H9 (cell line): ENCODE measurements at regions not wholly inside any gene's neighbourhood (a gene's known extent, or its start where the extent isn't known, plus 50 kb on each side); places are given as distances from the start of the nearest gene placed in this dataset.

Experiments used
- DNase-seq: peaks from one replicate; pipeline ENCODE4 v3.0.0-alpha.2; 2017
- H2AFZ ChIP-seq: one replicate; pipeline ENCODE4 v1.6.1; 2013; ENCODE audit warnings: mild to moderate bottlenecking, low read length, control low read depth, moderate library complexity
- H2AK5ac ChIP-seq: 2 replicates; pipeline ENCODE4 v1.6.1; 2013; ENCODE audit warnings: low read length, control low read depth, mixed read lengths; ENCODE audit not compliant: insufficient read length
- H2BK120ac ChIP-seq: one replicate; pipeline ENCODE4 v1.6.1; 2013; ENCODE audit warnings: low read depth, mild to moderate bottlenecking, low read length, control low read depth, inconsistent platforms; ENCODE audit not compliant: poor library complexity, severe bottlenecking
- H2BK12ac ChIP-seq: 2 replicates; pipeline ENCODE4 v1.6.1; 2013; ENCODE audit warnings: low read length, control low read depth, mixed read lengths, low read depth; ENCODE audit not compliant: insufficient read length
- H2BK15ac ChIP-seq: 2 replicates; pipeline ENCODE4 v1.6.1; 2013; ENCODE audit warnings: low read depth, low read length, control low read depth
- H2BK20ac ChIP-seq: one replicate; pipeline ENCODE4 v1.6.1; 2013; ENCODE audit warnings: low read depth, mild to moderate bottlenecking, low read length, control low read depth, inconsistent platforms; ENCODE audit not compliant: poor library complexity, severe bottlenecking
- H2BK5ac ChIP-seq: 2 replicates; pipeline ENCODE4 v1.6.1; 2013; ENCODE audit warnings: low read length, control low read depth, mixed read lengths; ENCODE audit not compliant: insufficient read length
- H3K14ac ChIP-seq: 2 replicates; pipeline ENCODE4 v1.6.1; 2013; ENCODE audit warnings: low read length, control low read depth; ENCODE audit not compliant: insufficient read depth
- H3K18ac ChIP-seq: 2 replicates; pipeline ENCODE4 v1.6.1; 2013; ENCODE audit warnings: low read depth, mild to moderate bottlenecking, mixed read lengths, low read length, control low read depth; ENCODE audit not compliant: insufficient read length
- H3K23ac ChIP-seq: 2 replicates; pipeline ENCODE4 v1.6.1; 2013; ENCODE audit warnings: low read length, control low read depth, mixed read lengths, low read depth; ENCODE audit not compliant: insufficient read length
- H3K23me2 ChIP-seq: 2 replicates; pipeline ENCODE4 v1.6.1; 2013; ENCODE audit warnings: low read depth, mild to moderate bottlenecking, mixed read lengths, low read length, control low read depth; ENCODE audit not compliant: insufficient read length, poor library complexity, severe bottlenecking
- H3K27ac ChIP-seq: 2 replicates; pipeline ENCODE4 v1.5.1; 2013; ENCODE audit warnings: low read length, control low read depth, mixed read lengths, low read depth; ENCODE audit not compliant: insufficient read length
- H3K27me3 ChIP-seq: 2 replicates; pipeline ENCODE4 v1.6.1; 2013; ENCODE audit warnings: low read length, control low read depth, inconsistent platforms; ENCODE audit not compliant: insufficient read depth
- H3K4ac ChIP-seq: 2 replicates; pipeline ENCODE4 v1.6.1; 2013; ENCODE audit warnings: low read depth, mild to moderate bottlenecking, control low read depth, inconsistent platforms, low read length, moderate library complexity
- H3K4me1 ChIP-seq: 2 replicates; pipeline ENCODE4 v1.6.1; 2013; ENCODE audit warnings: low read length, control low read depth, inconsistent platforms; ENCODE audit not compliant: insufficient read depth
- H3K4me2 ChIP-seq: 2 replicates; pipeline ENCODE4 v1.6.1; 2013; ENCODE audit warnings: low read length, control low read depth, mixed read lengths; ENCODE audit not compliant: insufficient read length, insufficient read depth
- H3K56ac ChIP-seq: 2 replicates; pipeline ENCODE4 v1.6.1; 2013; ENCODE audit warnings: low read depth, mild to moderate bottlenecking, mixed read lengths, low read length, control low read depth; ENCODE audit not compliant: insufficient read length
- H3K79me1 ChIP-seq: 2 replicates; pipeline ENCODE4 v1.6.1; 2013; ENCODE audit warnings: low read depth, mild to moderate bottlenecking, moderate library complexity, low read length, control low read depth, inconsistent platforms; ENCODE audit not compliant: insufficient read depth, poor library complexity, severe bottlenecking
- H3K79me2 ChIP-seq: 2 replicates; pipeline ENCODE4 v1.6.1; 2013; ENCODE audit warnings: low read length, control low read depth, inconsistent platforms; ENCODE audit not compliant: insufficient read depth
- H3K9ac ChIP-seq: 2 replicates; pipeline ENCODE4 v1.6.1; 2013; ENCODE audit warnings: low read length, control low read depth, mixed read lengths; ENCODE audit not compliant: insufficient read length; ENCODE audit errors: extremely low read depth
- H3K9me3 ChIP-seq: one replicate; pipeline ENCODE4 v1.6.1; 2013; ENCODE audit warnings: low read depth, low read length, inconsistent platforms; ENCODE audit not compliant: control insufficient read depth
- H3T11ph ChIP-seq: one replicate; pipeline ENCODE4 v1.6.1; 2013; ENCODE audit warnings: mild to moderate bottlenecking, low read length, control low read depth, inconsistent platforms
- H4K20me1 ChIP-seq: one replicate; pipeline ENCODE4 v1.6.1; 2013; ENCODE audit not compliant: control insufficient read depth, insufficient read length, insufficient read depth
- H4K5ac ChIP-seq: 2 replicates; pipeline ENCODE4 v1.6.1; 2013; ENCODE audit warnings: low read depth, mild to moderate bottlenecking, mixed read lengths, low read length, control low read depth; ENCODE audit not compliant: insufficient read length
- H4K8ac ChIP-seq: replicated peaks from 2 replicates; pipeline ENCODE4 v1.6.1; 2013; ENCODE audit warnings: low read length, control low read depth, mixed read lengths, low read depth; ENCODE audit not compliant: insufficient read length
- H4K91ac ChIP-seq: 2 replicates; pipeline ENCODE4 v1.6.1; 2013; ENCODE audit warnings: low read depth, mild to moderate bottlenecking, moderate library complexity, mixed read lengths, low read length, control low read depth; ENCODE audit not compliant: insufficient read length
- H3K27ac Mint-ChIP-seq, 3 experiments: 2 replicates in 2 of 3; 3 replicates in 1 of 3; pipeline ENCODE4 v1.8.0; 2020 to 2021; ENCODE audit warnings: mixed read lengths in 3 of 3, mild to moderate bottlenecking in 1 of 3, moderate library complexity in 1 of 3
- H3K27me3 Mint-ChIP-seq: 2 replicates; pipeline ENCODE4 v1.8.0; 2021; ENCODE audit warnings: low read depth, mild to moderate bottlenecking, moderate library complexity, mixed read lengths
- H3K36me3 Mint-ChIP-seq, 3 experiments: 2 replicates in 2 of 3; 3 replicates in 1 of 3; pipeline ENCODE4 v1.8.0; 2020 to 2021; ENCODE audit warnings: low read depth in 3 of 3, mixed read lengths in 3 of 3; ENCODE audit not compliant: insufficient read depth in 1 of 3
- H3K4me1 Mint-ChIP-seq, 2 experiments: 2 replicates each; pipeline ENCODE4 v1.8.0; 2020; ENCODE audit warnings: mixed read lengths in 2 of 2
- H3K4me3 Mint-ChIP-seq, 2 experiments: 2 replicates in 1 of 2; 3 replicates in 1 of 2; pipeline ENCODE4 v1.8.0; 2020 to 2021; ENCODE audit warnings: mild to moderate bottlenecking in 2 of 2, mixed read lengths in 2 of 2, moderate library complexity in 1 of 2
- H3K9me3 Mint-ChIP-seq, 2 experiments: 2 replicates in 1 of 2; 3 replicates in 1 of 2; pipeline ENCODE4 v1.8.0; 2020; ENCODE audit warnings: mild to moderate bottlenecking in 2 of 2, mixed read lengths in 2 of 2, moderate library complexity in 1 of 2
- WGBS: extraction: QIAGEN DNeasy Blood & Tissue Kit; methylation state at CpG from one replicate; pipeline ENCODE4 v1.1.7; 2013; ENCODE audit warnings: missing lambda C conversion rate, low lambda C conversion rate, mixed read lengths; ENCODE audit not compliant: insufficient read length; ENCODE audit errors: extremely low coverage; 5-methylcytosine and 5-hydroxymethylcytosine counted together
- TF ChIP-seq, protein P1 (sequence below): fragments of 200-600 bp; sonication (generic); conservative IDR thresholded peaks from 3 replicates; pipeline ENCODE4 v1.8.0; 2021; ENCODE audit warnings: antibody characterized with exemption, mild to moderate bottlenecking

DNA sequence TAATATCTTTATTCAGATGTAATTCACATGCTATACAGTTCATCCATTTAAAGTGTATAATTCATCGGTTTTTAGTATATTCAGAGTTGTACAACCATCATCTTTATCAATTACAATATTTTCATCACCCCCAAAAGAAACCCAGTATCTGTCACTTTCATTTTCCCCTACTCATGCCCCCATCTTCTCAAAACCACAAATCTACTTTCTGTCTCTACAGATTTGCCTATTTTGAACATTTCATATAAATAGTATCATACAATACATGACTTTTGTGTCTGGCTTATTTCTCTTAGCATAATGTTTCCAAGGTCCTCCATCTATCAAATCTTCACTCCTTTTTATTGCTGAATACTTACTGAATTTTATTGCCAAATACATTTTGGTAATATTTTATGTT is 305.1 kb upstream of the SGCD start:
- Histone ChIP-seq H3K23ac (no peak overlapping the region), H3K9me3 (no peaks in the 10 kb centered on the region), H3K27me3 (no peaks in the 10 kb centered on the region; the same call in 1 of the 2 replicates), H2AK5ac (no peak overlapping the region), H2BK5ac (no peak overlapping the region), H3K4me2 (no peak overlapping the region), H3K4ac (no peak overlapping the region), H3K18ac (no peak overlapping the region), H2BK120ac (no peak overlapping the region), H4K8ac (no peak overlapping the region), H3K27ac (no peak overlapping the region), H3K56ac (no peak overlapping the region), H4K5ac (no peak overlapping the region), H3K23me2 (no peaks in the 10 kb centered on the region), H2BK20ac (no peak overlapping the region), H3T11ph (no peak overlapping the region), H2BK15ac (no peak overlapping the region), H2AFZ (no peak overlapping the region), H2BK12ac (no peak overlapping the region), H3K4me1 (no peaks in the 10 kb centered on the region), H3K14ac (no peak overlapping the region), H3K79me2 (no peaks in the 10 kb centered on the region), H3K9ac (no peak overlapping the region), H4K20me1 (no peaks in the 10 kb centered on the region), H4K91ac (no peak overlapping the region), H3K79me1 (no peaks in the 10 kb centered on the region)
- H3K27ac Mint-ChIP-seq = no peak overlapping the region
- WGBS = no CpG with 5 or more reads among the region's 1 CpG
- TF ChIP-seq, protein P1, sequence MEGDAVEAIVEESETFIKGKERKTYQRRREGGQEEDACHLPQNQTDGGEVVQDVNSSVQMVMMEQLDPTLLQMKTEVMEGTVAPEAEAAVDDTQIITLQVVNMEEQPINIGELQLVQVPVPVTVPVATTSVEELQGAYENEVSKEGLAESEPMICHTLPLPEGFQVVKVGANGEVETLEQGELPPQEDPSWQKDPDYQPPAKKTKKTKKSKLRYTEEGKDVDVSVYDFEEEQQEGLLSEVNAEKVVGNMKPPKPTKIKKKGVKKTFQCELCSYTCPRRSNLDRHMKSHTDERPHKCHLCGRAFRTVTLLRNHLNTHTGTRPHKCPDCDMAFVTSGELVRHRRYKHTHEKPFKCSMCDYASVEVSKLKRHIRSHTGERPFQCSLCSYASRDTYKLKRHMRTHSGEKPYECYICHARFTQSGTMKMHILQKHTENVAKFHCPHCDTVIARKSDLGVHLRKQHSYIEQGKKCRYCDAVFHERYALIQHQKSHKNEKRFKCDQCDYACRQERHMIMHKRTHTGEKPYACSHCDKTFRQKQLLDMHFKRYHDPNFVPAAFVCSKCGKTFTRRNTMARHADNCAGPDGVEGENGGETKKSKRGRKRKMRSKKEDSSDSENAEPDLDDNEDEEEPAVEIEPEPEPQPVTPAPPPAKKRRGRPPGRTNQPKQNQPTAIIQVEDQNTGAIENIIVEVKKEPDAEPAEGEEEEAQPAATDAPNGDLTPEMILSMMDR = no peak
- peaks cover 7 to 8% of the 10 kb centered on the region in 2 experiments for H3K4me1 Mint-ChIP-seq
- no peaks in the 10 kb centered on the region for H3K36me3 Mint-ChIP-seq
- peaks cover 0 to 6% of the 10 kb centered on the region in 2 experiments; a peak in 3 of 5 replicates for H3K9me3 Mint-ChIP-seq
- DNase-seq = no peak
- no peaks in the 10 kb centered on the region for H3K27me3 Mint-ChIP-seq
- no peak overlapping the region for H3K4me3 Mint-ChIP-seq
